ENCODE measurements at regions not wholly inside any gene's neighbourhood (a gene's known extent, or its start where the extent isn't known, plus 50 kb on each side); places are given as distances from the start of the nearest gene placed in this dataset.

- no peak for TF ChIP-seq ZNF274 (IDR thresholded peaks at IDR 0.05; ENCODE audit: low read depth, low read length)
- TF ChIP-seq SUZ12 (IDR thresholded peaks at IDR 0.05; ENCODE audit: extremely low read depth, insufficient read depth, insufficient read length), result no peak
Observed at GRCh38 chr10:44845361-44846175, 65.6 kb upstream of the TMEM72 start.
